Activated CD4-positive, alpha-beta T cell treated with anti-CD3 and anti-CD28 coated beads, Interleukin-2, Interleukin-4, amounts not matched to agents 100 ng/mL and 50 ng/mL, durations not matched to agents 16 hours and 8 hours (primary cell): ENCODE measurements at regions not wholly inside any gene's neighbourhood (a gene's known extent, or its start where the extent isn't known, plus 50 kb on each side); places are given as distances from the start of the nearest gene placed in this dataset.
A peak's percentile ranks its signal among the peaks of the same experiment; 100 is the strongest.

Experiments used
- DNase-seq: peaks from one replicate; pipeline ENCODE4 v3.0.0-alpha.2; 2020; ENCODE audit warnings: low spot score

- no peak for DNase-seq
These were observed 98.8 kb upstream of the CACNA1A start for GRCh38 chr19:13604902-13605586.

GRCh38 chr19:13600802-13601201 lies 94.5 kb upstream of the CACNA1A start:
- DNase-seq, result no peak

DNA sequence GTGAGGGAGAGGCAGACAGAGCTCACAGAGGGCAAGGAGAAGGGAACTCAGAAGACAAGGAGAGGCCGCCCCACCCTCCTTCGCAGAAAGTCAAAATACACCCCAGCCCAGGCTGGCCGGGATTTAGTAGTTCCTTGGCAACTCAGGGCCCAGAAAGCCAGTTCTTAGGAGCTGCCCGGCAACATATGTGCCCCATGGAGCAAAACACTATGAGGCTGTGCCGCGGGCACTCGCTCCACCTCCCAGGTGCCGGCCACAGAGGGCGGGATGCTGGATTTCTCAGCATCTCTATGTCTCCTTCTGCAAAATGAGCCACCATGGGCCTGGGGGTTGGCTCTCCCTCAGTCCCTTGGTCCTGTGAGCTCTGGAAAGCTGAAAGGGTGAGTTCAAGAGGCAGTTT lies 93.8 kb upstream of the CACNA1A start:
- no peak for DNase-seq

- no peak for DNase-seq
These were observed 93.4 kb upstream of the CACNA1A start for GRCh38 chr19:13599681-13600080.

- no peak for DNase-seq
These were observed 91.8 kb upstream of the CACNA1A start for GRCh38 chr19:13598098-13598497.

DNA sequence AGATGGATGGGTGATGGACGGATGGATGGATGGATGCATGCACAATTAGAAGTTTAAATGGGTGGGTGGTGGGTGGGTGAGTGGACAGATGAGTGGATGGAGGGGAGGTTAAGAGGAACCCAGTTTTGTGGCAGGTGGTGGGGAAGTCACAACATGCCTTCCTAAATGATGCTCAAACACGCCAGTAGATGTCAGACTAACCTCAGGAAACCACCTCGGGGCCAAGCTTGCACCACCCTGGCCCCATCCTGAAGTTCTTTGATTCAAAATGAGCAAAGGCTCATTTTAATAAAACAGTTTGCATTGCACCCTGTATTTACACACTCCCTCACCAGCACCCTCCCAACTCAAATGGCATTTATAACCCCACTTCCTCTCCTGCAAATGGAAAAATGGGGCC lies 91.4 kb upstream of the CACNA1A start:
- DNase-seq, result peak; percentile 69

DNA sequence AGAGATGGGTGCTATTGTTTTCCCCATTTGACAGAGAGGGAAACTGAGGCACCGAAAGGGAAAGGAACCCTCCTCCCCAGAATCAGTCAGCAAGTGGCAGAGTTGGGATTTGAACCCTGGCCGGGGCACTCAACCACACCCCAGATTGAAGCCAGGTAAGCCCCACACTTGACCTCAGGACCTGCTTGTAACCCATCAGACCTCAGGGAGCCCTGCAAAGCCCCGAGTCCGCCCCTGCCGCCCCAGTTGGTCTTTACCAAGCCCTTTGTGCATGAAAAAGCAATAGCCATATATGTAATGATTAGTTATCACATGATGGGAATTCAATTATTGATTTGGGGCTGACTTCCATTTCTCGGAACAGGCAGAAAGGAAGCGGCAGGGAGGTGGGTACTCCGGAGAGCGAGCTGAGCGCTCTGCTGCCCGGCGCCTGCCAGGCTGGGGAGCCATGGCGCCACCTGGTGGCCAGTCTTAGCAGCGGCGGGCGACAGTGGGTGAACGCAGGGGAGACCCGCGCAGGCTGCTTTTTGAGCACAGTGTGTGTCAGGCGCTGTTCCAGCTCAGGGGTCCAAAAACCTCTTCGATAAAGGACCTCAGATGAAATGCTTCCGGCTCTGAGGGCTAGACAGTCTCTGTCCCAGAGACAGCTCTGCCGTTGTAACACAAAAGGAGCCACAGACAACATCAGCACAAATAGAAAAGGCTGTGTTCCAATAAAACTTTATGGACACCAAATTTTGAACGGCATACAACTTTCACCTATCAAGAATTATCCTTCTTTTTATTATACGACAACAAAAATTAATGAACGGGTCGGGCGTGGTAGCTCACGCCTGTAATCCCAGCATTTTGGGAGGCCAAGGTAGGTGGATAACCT lies 82.9 kb upstream of the CACNA1A start:
- peak; percentile 82 for DNase-seq

DNA sequence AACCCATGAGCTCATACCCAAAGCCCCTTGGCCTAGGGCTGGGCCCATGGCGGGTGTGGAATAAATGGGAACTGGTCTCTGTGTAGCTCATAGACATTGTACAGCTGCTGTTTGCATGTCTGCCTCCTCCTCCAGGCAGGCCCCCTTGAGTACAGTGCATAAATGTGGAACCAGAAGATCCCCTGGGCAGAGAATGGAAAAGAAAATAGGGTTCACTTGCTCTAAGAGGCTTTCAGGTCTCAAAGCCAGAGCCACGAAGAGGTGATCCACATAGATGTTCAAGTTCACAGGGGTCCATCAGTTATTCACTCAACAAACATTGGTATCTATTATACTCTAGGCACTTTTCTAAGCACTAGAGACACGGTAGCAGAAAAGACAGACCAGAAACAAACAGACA lies 79.2 kb upstream of the CACNA1A start:
- DNase-seq, result no peak

GRCh38 chr19:13583753-13584152 lies 77.5 kb upstream of the CACNA1A start:
- no peak for DNase-seq

GRCh38 chr19:13583114-13583513 lies 76.8 kb upstream of the CACNA1A start:
- no peak for DNase-seq

DNA sequence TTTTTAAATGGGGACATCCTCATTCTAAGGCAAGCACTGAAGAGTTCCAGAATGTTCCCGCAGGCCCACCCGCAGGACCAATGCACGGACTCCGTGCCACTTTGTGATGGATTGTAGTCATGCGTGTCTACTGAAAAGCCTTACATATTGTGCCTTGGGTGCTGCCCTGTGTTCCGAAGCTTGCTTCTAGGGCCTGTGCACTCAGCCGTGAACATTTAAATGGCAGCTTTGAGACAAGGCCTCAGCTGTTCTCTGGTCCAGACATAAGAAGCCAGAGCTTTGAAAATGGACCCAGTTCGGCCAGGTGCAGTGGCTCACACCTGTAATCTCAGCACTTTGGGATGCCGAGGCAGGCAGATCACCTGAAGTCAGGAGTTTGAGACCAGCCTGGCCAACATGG lies 75.3 kb upstream of the CACNA1A start:
- no peak for DNase-seq

GRCh38 chr19:13579388-13580060 lies 73.2 kb upstream of the CACNA1A start:
- no peak for DNase-seq

DNA sequence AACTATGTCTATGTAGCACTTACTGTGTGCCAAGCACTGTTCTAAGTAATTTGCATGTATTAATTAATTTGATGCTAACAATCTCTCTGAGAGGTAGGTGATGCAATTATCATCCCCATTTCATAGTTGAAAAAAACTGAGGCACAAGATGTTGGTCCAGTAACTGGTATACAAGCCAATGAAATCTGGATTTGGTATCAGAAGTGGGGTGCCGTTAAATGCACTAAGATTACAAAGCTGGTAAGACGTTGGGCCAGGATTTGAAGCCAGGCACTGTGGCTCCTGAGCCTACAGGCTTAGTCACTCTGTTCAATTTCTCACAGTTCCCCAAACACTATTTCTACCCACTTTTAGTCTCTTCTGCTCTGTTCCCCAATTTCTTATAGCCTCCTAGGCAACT lies 70.4 kb upstream of the CACNA1A start:
- no peak for DNase-seq

DNA sequence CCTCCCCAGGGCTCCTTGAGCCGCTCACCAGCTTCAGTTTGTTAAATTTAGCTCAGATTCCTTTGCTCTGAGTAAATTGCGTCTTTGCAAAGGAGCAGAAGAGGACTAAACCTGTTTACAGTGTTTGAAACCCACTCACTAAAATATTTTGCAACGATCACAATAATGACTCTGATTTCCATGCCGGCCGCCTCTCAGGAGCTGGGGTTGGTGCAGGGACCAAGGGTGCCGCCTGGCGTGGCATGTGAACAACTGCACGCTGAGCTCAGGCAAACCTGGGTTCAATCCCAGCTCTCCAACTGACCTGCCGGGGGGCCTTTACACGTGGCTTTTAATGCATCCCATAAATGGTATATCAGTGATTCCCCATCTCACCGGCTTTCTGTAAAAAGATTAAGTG lies 68.7 kb upstream of the CACNA1A start:
- no peak for DNase-seq

DNA sequence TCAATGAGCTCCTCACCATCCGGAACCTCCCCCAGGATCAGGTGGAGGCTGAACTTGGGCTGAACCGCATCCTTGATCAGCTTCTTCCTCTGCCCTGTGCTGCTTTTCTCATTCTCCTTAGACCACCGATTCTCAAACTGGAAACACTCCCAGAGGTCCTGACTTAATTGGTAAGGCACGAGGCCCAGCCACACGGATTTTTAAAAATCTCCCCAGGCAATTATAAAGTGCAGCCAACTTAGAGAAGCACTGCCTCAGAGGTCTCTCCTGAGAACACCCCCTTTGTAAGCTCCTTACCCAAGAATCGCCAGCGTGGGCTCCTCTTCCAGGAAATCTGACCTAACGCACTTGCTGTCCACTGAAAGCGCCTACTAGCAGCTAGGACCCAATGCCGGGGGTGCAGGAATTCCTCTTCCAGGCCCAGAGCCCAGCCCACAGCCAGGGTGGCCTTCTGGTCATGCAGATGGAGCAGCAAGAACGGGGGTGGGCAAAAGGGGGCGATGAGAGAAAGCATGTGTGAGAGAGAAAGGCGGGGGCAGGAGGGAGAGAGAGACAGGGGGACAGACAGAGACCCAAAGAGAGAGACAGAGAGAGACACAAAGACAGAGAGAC lies 66.9 kb upstream of the CACNA1A start:
- DNase-seq, result no peak

- DNase-seq, result no peak
These were observed 55.2 kb upstream of the CACNA1A start for GRCh38 chr19:13561461-13561860.

DNA sequence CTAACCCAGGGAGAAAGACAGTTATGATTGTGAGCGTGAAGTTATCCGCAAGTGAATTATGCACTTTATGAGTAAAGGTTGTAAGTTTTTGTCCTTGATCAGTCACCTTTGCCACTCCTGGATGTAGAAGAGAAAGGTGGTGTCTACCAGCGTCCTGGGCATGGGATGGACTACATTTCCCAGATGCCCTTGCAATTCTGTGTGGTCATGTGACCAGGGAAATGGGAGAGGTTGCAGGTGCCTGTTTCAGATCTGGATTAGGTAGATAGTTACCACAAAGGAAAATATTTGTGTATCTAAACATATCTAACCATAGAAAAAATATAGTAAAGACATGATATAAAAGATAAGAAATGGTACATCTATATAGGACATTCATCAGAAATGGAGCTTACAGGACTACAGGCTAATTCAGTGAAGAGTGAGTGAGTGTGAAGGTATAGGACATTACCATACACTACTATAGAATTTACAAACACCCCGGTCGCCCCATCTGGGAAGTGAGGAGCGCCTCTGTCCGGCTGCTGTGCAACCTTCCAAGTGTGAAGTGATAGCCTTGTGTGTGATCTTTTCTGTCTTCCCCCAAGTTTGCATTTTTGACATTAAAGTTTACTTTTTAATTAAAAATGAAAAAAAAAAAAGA lies 51.6 kb upstream of the CACNA1A start:
- DNase-seq, result peak; percentile 15

- DNase-seq, result no peak
These were observed 50.3 kb upstream of the CACNA1A start for GRCh38 chr19:13556552-13556951.
